ENCODE measurements at regions not wholly inside any gene's neighbourhood (a gene's known extent, or its start where the extent isn't known, plus 50 kb on each side); places are given as distances from the start of the nearest gene placed in this dataset.

DNA sequence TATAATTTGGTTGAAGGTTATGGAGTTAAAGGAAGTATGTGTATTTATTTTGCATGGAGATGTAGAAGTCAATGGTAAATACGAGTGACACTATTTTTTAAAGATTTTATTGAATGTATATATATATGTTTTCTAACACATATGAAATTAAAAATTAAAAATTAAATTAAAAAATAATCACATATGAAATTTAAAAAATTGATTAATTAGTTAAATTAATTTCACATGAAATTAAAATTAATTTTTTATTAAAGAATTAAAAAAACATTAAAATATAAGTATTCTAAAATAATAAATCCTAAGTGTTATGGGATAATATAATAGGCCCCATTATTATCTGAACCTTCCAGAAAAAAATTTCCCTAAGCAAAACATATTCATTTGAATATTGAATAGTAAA, 1163.5 kb downstream of the ARAP2 start:
- no peak for DNase-seq

GRCh38 chr4:35087218-35087617, 1157.1 kb downstream of the ARAP2 start:
- DNase-seq, result no peak

DNA sequence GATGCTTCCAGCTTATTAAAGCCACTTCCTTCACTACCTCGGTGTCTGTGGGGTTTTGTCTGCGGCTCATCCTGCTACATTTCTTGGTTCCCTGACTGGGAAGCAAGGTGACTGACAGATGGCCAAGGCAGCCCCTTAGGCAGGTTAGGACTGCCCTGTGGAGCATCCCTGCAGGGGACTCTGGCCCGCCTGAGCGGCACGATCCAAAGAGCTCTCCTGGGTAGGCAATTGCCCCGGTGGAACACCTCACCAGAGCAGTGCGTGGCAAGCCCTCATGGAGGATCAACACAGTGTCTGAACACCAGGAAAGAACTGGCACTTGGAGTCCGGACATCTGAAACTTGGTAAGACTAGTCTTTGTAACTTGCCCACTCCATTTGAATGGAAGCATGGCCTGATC, 1143.4 kb downstream of the ARAP2 start:
- DNase-seq, result no peak

DNA sequence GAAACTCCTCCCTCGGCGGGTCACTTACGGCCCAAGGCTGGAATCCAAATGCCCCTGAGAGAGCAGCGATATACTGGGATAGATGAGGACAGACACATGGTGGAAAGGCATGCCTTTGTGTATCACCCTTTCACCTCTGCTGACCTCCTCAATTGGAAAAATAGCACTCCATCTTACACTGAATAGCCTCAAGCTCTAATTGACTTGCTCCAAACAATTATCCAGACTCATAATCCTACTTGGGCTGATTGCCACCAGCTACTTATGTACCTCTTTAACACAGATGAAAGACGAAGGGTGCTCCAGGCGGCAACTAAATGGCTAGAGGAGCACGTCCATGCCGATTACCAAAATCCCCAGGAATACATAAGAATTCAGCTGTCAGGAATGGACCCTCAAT, 1142.2 kb downstream of the ARAP2 start:
- DNase-seq, result no peak

GRCh38 chr4:35105486-35105885, 1138.8 kb downstream of the ARAP2 start:
- no peak for DNase-seq

DNA sequence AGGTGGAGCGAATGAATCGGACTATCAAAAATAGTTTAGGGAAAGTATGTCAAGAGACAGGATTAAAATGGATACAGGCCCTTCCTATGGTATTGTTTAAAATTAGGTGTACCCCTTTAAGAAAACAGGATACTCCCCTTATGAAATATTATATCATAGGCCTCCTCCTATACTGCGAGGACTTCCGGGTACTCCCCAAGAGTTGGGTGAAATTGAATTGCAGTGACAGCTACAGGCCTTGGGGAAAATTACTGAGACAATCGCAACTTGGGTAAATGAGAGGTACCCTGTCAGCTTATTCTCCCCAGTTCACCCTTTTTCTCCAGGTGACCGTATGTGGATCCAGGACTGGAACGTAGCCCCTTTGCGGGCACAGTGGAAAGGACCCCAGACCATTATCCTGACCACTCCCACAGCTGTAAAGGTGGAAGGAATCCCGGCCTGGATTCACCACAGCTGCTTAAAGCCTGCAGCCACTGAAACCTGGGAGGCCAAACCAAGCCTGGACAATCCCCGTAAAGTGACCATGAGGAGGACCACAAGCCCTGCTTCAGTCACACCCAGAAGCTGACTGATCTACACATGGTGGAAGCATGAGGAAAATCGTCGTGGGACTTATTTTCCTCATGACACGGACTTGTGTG, 1138.1 kb downstream of the ARAP2 start:
- DNase-seq, result no peak

DNA sequence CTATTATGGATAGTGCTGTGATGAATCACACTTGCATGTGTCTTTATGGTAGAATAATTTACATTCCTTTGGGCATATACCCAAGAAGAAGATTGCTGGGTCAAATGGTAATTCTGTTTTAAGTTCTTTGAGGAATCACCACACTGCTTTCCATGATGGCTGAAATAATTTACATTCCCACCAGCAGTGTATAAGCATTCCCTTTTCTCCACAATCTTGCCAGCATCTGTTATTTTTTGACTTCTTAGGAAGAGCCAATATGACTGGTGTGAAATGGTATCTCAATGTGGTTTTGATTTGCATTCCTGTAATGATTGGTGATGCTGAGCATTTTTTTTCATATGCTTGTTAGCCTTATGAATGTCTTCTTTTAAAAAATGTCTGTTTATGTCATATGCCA, 1120.2 kb downstream of the ARAP2 start:
- no peak for DNase-seq

DNA sequence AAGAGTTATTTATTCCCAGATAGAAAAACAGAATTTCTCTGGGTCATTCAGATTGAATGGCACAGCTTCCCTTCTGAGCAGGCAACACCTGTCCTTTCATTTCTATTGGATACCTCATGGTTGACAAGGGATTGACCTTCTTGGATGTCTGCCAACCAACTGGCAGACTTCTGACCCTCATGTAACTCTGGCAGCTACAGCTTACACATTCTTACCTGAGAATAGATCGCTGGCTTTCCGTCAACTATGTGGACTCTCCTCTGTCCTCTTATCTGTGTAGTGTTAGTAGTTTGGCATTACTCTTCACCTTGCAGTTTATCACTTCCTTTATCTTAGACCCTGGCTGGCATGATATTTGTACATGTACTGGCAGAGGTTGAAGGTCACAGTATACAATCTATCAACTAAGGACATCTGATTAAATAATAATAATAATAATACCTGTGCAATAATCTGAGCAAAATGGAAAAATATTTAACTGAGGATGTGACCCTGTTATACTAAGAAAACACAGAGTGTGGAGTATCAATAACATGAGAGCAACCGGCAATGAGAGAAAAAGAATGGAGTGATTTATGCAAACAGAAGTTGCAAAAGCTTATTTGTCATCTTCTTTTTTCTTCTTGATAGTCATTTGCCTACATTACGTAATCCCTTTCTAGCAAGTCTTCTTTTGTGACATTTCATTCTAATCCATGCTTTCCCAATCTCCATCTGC, 1118.2 kb downstream of the ARAP2 start:
- no peak for DNase-seq

GRCh38 chr4:35138449-35138848, 1105.9 kb downstream of the ARAP2 start:
- DNase-seq, result no peak

DNA sequence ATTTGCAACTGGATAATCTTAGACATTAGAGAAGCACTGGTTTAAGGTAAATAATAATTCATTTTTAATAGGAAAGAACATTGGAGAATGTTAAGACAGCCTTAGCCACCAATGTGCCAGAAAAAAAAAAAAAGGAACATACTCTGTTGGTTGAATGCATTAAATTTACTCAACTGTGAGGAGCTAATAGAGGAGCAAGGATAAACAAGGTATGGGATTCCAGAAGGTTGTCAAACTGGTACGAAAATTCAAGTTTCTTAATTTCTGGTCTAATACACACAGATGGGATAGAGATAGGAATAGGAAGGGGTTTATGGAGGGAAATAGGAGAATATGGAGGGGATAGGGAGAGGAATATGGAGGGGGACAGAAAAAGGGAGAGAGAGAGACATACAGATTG, 1096.6 kb downstream of the ARAP2 start:
- no peak for DNase-seq

GRCh38 chr4:35151816-35152572, 1092.3 kb downstream of the ARAP2 start:
- no peak for DNase-seq

DNA sequence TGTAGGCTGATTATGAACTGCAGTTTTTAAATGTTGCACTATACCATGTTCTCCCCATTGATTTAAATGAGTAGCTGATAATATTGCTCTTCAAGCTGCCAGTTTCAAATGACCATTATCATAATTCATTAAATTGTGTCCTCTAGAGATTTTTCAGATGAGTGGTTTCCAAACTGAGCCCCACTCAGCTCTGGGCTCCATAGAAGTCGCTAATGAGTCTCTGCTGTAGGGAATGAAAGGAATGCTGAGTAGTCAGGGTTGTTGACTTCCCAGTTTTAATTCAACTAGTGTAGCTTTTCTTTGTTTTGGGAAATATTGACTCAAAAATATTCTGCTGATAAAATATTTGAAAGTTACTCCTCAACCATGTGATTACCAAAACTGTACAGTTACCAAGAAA, 1081.1 kb downstream of the ARAP2 start:
- DNase-seq, result no peak

- no peak for DNase-seq
These were observed 1080.3 kb downstream of the ARAP2 start for GRCh38 chr4:35164063-35164462.

GRCh38 chr4:35166466-35166865, 1077.8 kb downstream of the ARAP2 start:
- DNase-seq, result no peak

GRCh38 chr4:35167385-35167784, 1076.9 kb downstream of the ARAP2 start:
- no peak for DNase-seq

DNA sequence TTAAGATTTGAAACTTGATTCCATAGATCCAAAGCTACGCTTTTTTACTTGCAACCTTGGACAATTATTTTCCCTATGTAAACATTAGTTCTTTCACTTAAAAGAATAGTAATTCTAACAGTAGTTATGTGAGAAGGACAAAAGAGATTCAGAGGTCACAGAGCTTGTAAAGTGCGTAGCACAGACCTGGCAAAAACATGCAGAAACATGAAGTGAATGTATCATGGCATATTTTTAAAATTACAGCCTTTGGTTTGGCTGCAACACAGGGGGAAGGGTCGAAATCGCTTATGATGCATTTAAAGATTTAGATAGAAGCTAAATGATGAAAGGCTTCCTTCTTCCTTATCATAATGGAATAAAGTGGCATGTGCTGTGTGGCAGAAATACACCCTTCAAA, 1068.8 kb downstream of the ARAP2 start:
- no peak for DNase-seq

- DNase-seq, result no peak
These were observed 1068.4 kb downstream of the ARAP2 start for GRCh38 chr4:35175894-35176293.

DNA sequence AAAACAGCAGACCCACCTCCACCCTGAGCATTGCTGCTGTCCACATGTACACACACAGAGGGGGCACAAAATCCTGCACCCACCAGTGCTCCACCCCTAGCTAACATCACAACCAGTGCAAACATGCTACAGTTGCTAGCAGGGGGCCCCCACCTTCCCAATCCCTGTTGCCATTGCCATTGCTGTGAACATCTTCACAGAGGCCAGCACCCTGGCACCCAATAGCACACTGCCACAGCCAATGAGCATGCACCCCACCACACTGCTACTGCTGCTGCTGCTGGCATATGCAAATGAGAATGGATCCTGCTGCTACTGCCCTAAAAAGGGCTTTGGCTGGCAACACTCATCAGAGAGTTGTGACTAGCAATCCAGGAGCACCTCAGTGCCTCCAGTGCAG, 1061.9 kb downstream of the ARAP2 start:
- no peak for DNase-seq

DNA sequence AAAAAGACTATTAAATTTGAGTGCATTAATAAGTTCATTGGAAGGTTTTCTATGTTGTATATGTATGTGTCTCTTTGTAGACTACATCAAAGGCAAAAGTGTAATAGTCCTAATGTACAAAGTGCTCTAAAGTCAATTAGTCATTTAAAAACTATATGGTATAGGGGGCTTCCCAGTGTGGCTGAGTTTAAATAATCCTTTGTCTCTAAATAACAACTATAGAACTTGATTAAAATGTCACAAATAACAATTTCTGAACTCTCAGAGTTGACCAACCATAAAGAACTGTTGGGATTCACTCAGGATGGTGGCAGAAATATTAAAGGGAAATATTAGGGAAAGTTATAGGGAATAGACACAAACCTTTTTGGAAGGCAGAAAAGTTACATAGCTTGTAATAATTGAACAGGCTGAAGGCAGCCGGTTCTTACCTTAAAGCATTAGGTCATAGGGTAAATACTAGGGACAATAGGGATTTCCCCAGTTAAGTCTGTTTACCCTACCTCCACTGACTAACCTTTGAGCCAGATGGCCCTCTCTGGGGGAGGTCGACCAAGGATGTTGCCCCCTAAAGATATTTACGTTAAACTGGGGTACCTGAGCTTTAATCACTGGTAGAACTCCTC, 1054.2 kb downstream of the ARAP2 start:
- DNase-seq, result no peak

GRCh38 chr4:35201403-35201802, 1042.9 kb downstream of the ARAP2 start:
- DNase-seq, result no peak

DNA sequence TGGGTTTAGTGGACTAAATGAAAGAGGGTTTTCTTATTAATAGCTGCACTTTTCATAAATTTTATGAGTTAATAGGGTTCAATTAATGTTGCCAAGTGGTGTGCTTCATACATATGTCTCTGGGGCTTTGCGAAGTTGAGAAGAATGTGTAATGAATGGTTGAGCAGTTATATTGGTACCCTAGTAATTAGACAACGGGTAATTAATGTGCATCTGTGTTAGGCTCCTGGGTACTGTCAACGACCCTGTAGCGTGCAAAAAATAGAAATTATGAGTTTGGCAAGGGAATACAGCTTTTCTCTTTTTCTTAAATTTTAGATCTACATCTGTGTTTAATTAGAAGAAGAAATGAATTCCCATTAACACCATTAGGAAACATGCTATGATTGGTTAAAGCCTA, 1027.7 kb downstream of the ARAP2 start:
- DNase-seq, result no peak

DNA sequence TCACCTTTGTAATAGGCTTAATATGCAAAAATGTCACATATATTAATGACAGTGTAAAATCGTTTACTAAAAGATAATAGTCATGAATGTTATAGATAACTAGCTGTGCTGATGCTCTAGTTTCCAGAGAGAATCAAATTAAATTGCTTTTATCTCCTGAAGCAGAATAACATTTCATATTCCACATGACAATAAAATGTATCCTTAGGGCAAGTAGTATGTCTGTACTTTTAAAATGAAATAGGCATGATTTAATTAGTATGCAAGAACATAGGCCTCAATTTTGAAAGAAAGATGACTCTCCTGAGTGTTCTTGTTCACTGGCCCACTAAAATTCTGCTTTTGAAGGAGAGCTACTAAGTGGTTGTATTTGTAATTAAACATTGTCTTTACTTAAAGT, 1027.0 kb downstream of the ARAP2 start:
- DNase-seq, result no peak
